ENCODE measurements at regions not wholly inside any gene's neighbourhood (a gene's known extent, or its start where the extent isn't known, plus 50 kb on each side); places are given as distances from the start of the nearest gene placed in this dataset.

DNA sequence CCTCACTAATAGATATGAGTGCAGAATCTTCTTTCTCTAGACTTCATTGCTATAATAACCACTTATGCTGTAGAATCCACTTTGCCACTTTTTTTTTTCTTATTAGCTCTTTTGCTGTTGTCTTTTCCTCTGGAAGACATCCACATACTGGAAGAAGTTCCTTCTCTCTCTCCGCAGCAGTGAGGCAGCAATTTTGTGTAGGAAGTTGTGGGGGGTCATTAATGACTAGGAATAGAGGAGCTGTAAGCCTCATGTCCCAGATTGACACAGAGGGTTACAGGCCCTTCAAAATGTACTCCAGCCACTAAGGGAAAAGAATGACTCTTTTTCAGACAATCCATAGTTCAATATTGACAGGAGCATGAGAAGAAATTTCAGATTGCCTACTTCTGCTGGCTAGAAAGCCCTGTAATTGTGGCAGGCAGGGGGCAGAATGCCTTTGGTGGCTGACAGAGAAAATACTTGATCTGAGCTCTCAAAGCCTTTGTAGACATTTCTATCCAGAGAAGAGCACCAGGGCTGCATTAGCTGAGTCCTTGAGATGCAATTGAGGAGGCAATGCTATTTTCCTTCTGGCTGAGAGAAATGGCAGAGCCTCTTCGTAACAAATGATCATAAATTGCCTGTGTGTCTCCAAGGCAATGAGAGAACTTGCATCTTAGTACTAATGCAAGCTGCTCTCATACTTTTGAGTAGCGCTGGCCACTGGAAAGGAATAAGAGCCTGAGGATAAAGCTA is 856.2 kb downstream of the STIM2 start (continued):
- TF ChIP-seq ZNF462 (CRISPR knock-in tag; IDR thresholded peaks at IDR 0.05) (no peak), POLR2AphosphoS5 (IDR thresholded peaks at IDR 0.05; ENCODE audit: low read depth) (no peak), ZNF114 (CRISPR knock-in tag; IDR thresholded peaks at IDR 0.05) (no peak)

DNA sequence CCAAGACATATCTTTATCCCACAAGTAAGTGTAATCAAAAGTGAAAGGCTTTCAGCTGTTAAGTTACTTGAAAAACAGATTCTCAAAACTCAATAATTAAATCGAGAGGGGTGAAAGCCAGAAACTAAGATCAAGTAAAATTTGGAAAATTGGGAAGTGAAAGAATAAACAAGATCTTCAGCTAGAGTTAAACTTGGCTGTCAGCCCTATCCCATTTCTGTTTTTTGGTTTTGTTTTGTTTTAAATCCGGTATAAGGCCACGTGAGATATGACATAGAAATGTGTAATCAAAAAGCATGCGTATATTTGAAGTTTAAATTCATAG is 856.8 kb downstream of the STIM2 start:
- H3K4me1 Mint-ChIP-seq, result 0 out of 3 replicates have a peak, but pooled peaks cover 5% of the 10 kb centered on the region
- Histone ChIP-seq H3K27me3 (ENCODE audit: insufficient read depth) (no peaks in the 10 kb centered on the region), H2AFZ (peak overlapping the region; percentile 54; the same call in 1 of the 2 replicates), H3K4me2 (no peak overlapping the region), H3K36me3 (ENCODE audit: insufficient read depth) (no peaks in the 10 kb centered on the region), H4K20me1 (replicated peaks; ENCODE audit: insufficient read depth) (no peaks in the 10 kb centered on the region), H3K27ac (ENCODE audit: low read depth) (no peak overlapping the region), H3K4me3 (no peak overlapping the region), H3K79me2 (replicated peaks; ENCODE audit: insufficient read depth) (no peaks in the 10 kb centered on the region), H3K4me1 (ENCODE audit: insufficient read depth) (no peaks in the 10 kb centered on the region), H3F3A (replicated peaks; ENCODE audit: low read depth) (no peaks in the 10 kb centered on the region), H3K9me2 (ENCODE audit: insufficient read depth) (0 out of 2 replicates have a peak, but pooled peaks cover 3% of the 10 kb centered on the region)
- no peaks in the 10 kb centered on the region; the same call in 2 of the 3 replicates for H3K9me3 Mint-ChIP-seq
- no peaks in the 10 kb centered on the region for H3K27me3 Mint-ChIP-seq (ENCODE audit: insufficient read depth, low read depth, poor library complexity)
- DNase-seq (ENCODE audit: low spot score), result no peak
- H3K4me3 Mint-ChIP-seq, result no peak overlapping the region
- no peak overlapping the region for H3K27ac Mint-ChIP-seq
- no peaks in the 10 kb centered on the region for H3K36me3 Mint-ChIP-seq (ENCODE audit: low read depth)
- no peak for ATAC-seq
- TF ChIP-seq, protein P1, sequence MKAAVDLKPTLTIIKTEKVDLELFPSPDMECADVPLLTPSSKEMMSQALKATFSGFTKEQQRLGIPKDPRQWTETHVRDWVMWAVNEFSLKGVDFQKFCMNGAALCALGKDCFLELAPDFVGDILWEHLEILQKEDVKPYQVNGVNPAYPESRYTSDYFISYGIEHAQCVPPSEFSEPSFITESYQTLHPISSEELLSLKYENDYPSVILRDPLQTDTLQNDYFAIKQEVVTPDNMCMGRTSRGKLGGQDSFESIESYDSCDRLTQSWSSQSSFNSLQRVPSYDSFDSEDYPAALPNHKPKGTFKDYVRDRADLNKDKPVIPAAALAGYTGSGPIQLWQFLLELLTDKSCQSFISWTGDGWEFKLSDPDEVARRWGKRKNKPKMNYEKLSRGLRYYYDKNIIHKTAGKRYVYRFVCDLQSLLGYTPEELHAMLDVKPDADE (IDR thresholded peaks at IDR 0.05), result no peak
- TF ChIP-seq CREB1 (CRISPR knock-in tag; IDR thresholded peaks at IDR 0.05; ENCODE audit: low read depth) (no peak), NANOG (IDR thresholded peaks at IDR 0.05; ENCODE audit: borderline replicate concordance) (no peak), STAT1 (IDR thresholded peaks at IDR 0.05; ENCODE audit: unreplicated experiment) (no peak), ZNF331 (CRISPR knock-in tag; IDR thresholded peaks at IDR 0.05; ENCODE audit: low read depth) (no peak), POLR2AphosphoS5 (IDR thresholded peaks at IDR 0.05; ENCODE audit: low read depth) (no peak), ZNF114 (CRISPR knock-in tag; IDR thresholded peaks at IDR 0.05) (no peak), ZNF462 (CRISPR knock-in tag; IDR thresholded peaks at IDR 0.05) (no peak)
